C4-2B (cell line): ENCODE measurements at regions not wholly inside any gene's neighbourhood (a gene's known extent, or its start where the extent isn't known, plus 50 kb on each side); places are given as distances from the start of the nearest gene placed in this dataset.

Source experiments
- ZFX ChIP-seq: fragments of 450-650 bp; IDR thresholded peaks from 2 replicates; pipeline ENCODE4 v1.6.1; 2017
- TF ChIP-seq, protein P1 (sequence below): fragments of 450-650 bp; conservative IDR thresholded peaks from 2 replicates; pipeline ENCODE4 v1.5.1; 2017; ENCODE audit warnings: mild to moderate bottlenecking

DNA sequence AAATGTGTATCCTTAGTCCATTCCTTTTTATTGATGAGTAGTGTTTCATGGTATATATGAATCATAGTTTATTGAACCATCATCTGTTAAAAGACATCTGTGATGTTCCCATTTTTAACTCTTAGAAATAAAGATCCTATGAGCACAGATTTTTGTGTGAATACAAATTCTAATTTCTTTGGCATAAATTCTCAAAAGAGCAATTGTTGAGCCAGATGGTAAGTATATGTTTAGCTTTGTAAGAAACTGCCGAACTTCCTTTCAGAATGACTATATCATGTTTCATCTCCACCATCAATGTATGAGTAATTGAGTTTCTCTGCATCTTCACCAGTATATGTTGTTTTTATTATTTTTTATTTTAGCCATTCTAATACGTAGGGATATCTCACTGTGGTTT lies 526.4 kb downstream of the CDH10 start:
- TF ChIP-seq, protein P1, sequence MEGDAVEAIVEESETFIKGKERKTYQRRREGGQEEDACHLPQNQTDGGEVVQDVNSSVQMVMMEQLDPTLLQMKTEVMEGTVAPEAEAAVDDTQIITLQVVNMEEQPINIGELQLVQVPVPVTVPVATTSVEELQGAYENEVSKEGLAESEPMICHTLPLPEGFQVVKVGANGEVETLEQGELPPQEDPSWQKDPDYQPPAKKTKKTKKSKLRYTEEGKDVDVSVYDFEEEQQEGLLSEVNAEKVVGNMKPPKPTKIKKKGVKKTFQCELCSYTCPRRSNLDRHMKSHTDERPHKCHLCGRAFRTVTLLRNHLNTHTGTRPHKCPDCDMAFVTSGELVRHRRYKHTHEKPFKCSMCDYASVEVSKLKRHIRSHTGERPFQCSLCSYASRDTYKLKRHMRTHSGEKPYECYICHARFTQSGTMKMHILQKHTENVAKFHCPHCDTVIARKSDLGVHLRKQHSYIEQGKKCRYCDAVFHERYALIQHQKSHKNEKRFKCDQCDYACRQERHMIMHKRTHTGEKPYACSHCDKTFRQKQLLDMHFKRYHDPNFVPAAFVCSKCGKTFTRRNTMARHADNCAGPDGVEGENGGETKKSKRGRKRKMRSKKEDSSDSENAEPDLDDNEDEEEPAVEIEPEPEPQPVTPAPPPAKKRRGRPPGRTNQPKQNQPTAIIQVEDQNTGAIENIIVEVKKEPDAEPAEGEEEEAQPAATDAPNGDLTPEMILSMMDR, result no peak
- TF ChIP-seq ZFX, result no peak
